Mammary epithelial cell (primary cell): ENCODE measurements at regions not wholly inside any gene's neighbourhood (a gene's known extent, or its start where the extent isn't known, plus 50 kb on each side); places are given as distances from the start of the nearest gene placed in this dataset.

Experiments used
- EZH2 ChIP-seq: IDR thresholded peaks from 2 replicates; pipeline ENCODE4 v1.6.1; 2012; ENCODE audit warnings: low read length, inconsistent platforms, borderline replicate concordance
- TF ChIP-seq, protein P1 (sequence below), 2 donors: IDR thresholded peaks in 1 of 2; conservative IDR thresholded peaks in 1 of 2; 2 replicates each; pipeline ENCODE4 v1.5.1; 2011 to 2012; ENCODE audit warnings: inconsistent platforms in 2 of 2, low read length in 2 of 2, mild to moderate bottlenecking in 2 of 2, control low read depth in 1 of 2, low read depth in 1 of 2; ENCODE audit not compliant: insufficient read depth in 1 of 2; ENCODE audit errors: extremely low read depth in 1 of 2

DNA sequence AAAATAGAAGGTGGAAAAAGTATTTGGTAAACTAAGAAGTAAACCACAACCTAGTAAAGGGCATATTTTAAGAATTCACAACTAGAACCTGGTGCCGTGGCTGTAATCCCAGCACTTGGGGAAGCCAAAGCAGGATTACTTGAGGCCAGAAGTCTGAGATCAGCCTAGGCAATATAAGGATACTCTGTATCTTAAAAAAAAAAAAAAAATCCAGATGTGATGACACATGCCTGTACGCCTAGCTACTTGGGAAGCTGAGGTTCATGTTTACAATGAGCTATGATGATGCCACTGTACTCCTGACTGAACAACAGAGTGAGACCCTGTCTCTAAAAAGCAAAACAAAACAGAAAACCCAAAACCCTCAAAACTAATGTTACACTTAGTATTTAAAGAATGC, 156.5 kb upstream of the XIST start:
- TF ChIP-seq, protein P1, sequence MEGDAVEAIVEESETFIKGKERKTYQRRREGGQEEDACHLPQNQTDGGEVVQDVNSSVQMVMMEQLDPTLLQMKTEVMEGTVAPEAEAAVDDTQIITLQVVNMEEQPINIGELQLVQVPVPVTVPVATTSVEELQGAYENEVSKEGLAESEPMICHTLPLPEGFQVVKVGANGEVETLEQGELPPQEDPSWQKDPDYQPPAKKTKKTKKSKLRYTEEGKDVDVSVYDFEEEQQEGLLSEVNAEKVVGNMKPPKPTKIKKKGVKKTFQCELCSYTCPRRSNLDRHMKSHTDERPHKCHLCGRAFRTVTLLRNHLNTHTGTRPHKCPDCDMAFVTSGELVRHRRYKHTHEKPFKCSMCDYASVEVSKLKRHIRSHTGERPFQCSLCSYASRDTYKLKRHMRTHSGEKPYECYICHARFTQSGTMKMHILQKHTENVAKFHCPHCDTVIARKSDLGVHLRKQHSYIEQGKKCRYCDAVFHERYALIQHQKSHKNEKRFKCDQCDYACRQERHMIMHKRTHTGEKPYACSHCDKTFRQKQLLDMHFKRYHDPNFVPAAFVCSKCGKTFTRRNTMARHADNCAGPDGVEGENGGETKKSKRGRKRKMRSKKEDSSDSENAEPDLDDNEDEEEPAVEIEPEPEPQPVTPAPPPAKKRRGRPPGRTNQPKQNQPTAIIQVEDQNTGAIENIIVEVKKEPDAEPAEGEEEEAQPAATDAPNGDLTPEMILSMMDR (conservative IDR thresholded peaks at IDR 0.05 in 1 of 2, IDR thresholded peaks at IDR 0.05 in 1 of 2; ENCODE audit: extremely low read depth in 1 of 2, insufficient read depth in 1 of 2, low read depth in 1 of 2, low read length in 2 of 2), result no peak
- no peak for TF ChIP-seq EZH2
